ENCODE measurements at regions not wholly inside any gene's neighbourhood (a gene's known extent, or its start where the extent isn't known, plus 50 kb on each side); places are given as distances from the start of the nearest gene placed in this dataset.

- no peak overlapping the region for H3K4me3 ChIP-seq (ENCODE audit: low read depth in 1 of 2, low read length in 2 of 2)
- no peaks in the 10 kb centered on the region for H3K9me3 ChIP-seq (ENCODE audit: insufficient read depth, low read length, severe bottlenecking)
- H3K36me3 ChIP-seq (ENCODE audit: insufficient read depth, low read length), result no peaks in the 10 kb centered on the region
- no peaks in the 10 kb centered on the region for H3K27me3 ChIP-seq (ENCODE audit: insufficient read depth, low read length, poor library complexity)
- DNase-seq (no peak), ATAC-seq (ENCODE audit: insufficient read depth, low read depth) (no peak)
- no peaks in the 10 kb centered on the region for H3K79me2 ChIP-seq (ENCODE audit: insufficient read depth, low read length)
- no peak overlapping the region for H3K4me2 ChIP-seq (ENCODE audit: insufficient read depth, low read length)
- H4K20me1 ChIP-seq (ENCODE audit: insufficient read depth, low read length), result no peaks in the 10 kb centered on the region
- H3K9ac ChIP-seq (ENCODE audit: low read depth, low read length), result no peak overlapping the region
- no peak overlapping the region for H3K27ac ChIP-seq (ENCODE audit: low read length)
- TF ChIP-seq CTCF (IDR thresholded peaks at IDR 0.05; ENCODE audit: borderline replicate concordance, extremely low read depth, low read length, poor library complexity, severe bottlenecking) (no peak), EZH2 (IDR thresholded peaks at IDR 0.05; ENCODE audit: borderline replicate concordance, low read depth, low read length, severe bottlenecking) (no peak)
- no peaks in the 10 kb centered on the region for H3K4me1 ChIP-seq (ENCODE audit: insufficient read depth, low read length)
- no peak overlapping the region for H2AFZ ChIP-seq (ENCODE audit: low read depth, low read length)
Observed at GRCh38 chr13:34144142-34144541, 326.2 kb downstream of the RFC3 start.

GRCh38 chr13:34145061-34145460 lies 327.1 kb downstream of the RFC3 start:
- Histone ChIP-seq H3K9me3 (ENCODE audit: insufficient read depth, low read length, severe bottlenecking) (no peaks in the 10 kb centered on the region), H3K36me3 (ENCODE audit: insufficient read depth, low read length) (no peaks in the 10 kb centered on the region), H3K27ac (ENCODE audit: low read length) (no peak overlapping the region), H3K79me2 (ENCODE audit: insufficient read depth, low read length) (no peaks in the 10 kb centered on the region), H3K27me3 (ENCODE audit: insufficient read depth, low read length, poor library complexity) (no peaks in the 10 kb centered on the region), H4K20me1 (ENCODE audit: insufficient read depth, low read length) (no peaks in the 10 kb centered on the region), H3K4me3 (ENCODE audit: low read depth in 1 of 2, low read length in 2 of 2) (no peak overlapping the region), H3K4me2 (ENCODE audit: insufficient read depth, low read length) (no peak overlapping the region), H3K4me1 (ENCODE audit: insufficient read depth, low read length) (no peaks in the 10 kb centered on the region), H3K9ac (ENCODE audit: low read depth, low read length) (no peak overlapping the region), H2AFZ (ENCODE audit: low read depth, low read length) (no peak overlapping the region)
- ATAC-seq (ENCODE audit: insufficient read depth, low read depth) (no peak), DNase-seq (no peak)
- TF ChIP-seq EZH2 (IDR thresholded peaks at IDR 0.05; ENCODE audit: borderline replicate concordance, low read depth, low read length, severe bottlenecking) (no peak), CTCF (IDR thresholded peaks at IDR 0.05; ENCODE audit: borderline replicate concordance, extremely low read depth, low read length, poor library complexity, severe bottlenecking) (no peak)

- no peaks in the 10 kb centered on the region for H3K9me3 ChIP-seq (ENCODE audit: insufficient read depth, low read length, severe bottlenecking)
- TF ChIP-seq CTCF (IDR thresholded peaks at IDR 0.05; ENCODE audit: borderline replicate concordance, extremely low read depth, low read length, poor library complexity, severe bottlenecking) (no peak), EZH2 (IDR thresholded peaks at IDR 0.05; ENCODE audit: borderline replicate concordance, low read depth, low read length, severe bottlenecking) (no peak)
Observed at GRCh38 chr13:34148359-34148758, 330.4 kb downstream of the RFC3 start.

GRCh38 chr13:34151885-34152284 lies 333.9 kb downstream of the RFC3 start:
- peaks cover under 1% of the 10 kb centered on the region for H3K27me3 ChIP-seq (ENCODE audit: insufficient read depth, low read length, poor library complexity)
- H2AFZ ChIP-seq (ENCODE audit: low read depth, low read length), result no peak overlapping the region
- H3K79me2 ChIP-seq (ENCODE audit: insufficient read depth, low read length), result no peaks in the 10 kb centered on the region
- H3K4me3 ChIP-seq (ENCODE audit: low read depth in 1 of 2, low read length in 2 of 2), result no peak overlapping the region
- TF ChIP-seq EZH2 (IDR thresholded peaks at IDR 0.05; ENCODE audit: borderline replicate concordance, low read depth, low read length, severe bottlenecking) (no peak), CTCF (IDR thresholded peaks at IDR 0.05; ENCODE audit: borderline replicate concordance, extremely low read depth, low read length, poor library complexity, severe bottlenecking) (no peak)
- H3K9me3 ChIP-seq (ENCODE audit: insufficient read depth, low read length, severe bottlenecking), result no peaks in the 10 kb centered on the region
- H3K27ac ChIP-seq (ENCODE audit: low read length), result no peak overlapping the region
- no peak overlapping the region for H3K9ac ChIP-seq (ENCODE audit: low read depth, low read length)
- no peaks in the 10 kb centered on the region for H3K4me1 ChIP-seq (ENCODE audit: insufficient read depth, low read length)
- H3K36me3 ChIP-seq (ENCODE audit: insufficient read depth, low read length), result no peaks in the 10 kb centered on the region
- no peak for DNase-seq
- H4K20me1 ChIP-seq (ENCODE audit: insufficient read depth, low read length), result no peaks in the 10 kb centered on the region
- ATAC-seq (ENCODE audit: insufficient read depth, low read depth), result no peak
- no peak overlapping the region for H3K4me2 ChIP-seq (ENCODE audit: insufficient read depth, low read length)

More at GRCh38 chr13:34148359-34148758, 330.4 kb downstream of the RFC3 start:
- DNase-seq (no peak), ATAC-seq (ENCODE audit: insufficient read depth, low read depth) (no peak)
- Histone ChIP-seq H3K4me3 (ENCODE audit: low read depth in 1 of 2, low read length in 2 of 2) (no peak overlapping the region), H3K4me2 (ENCODE audit: insufficient read depth, low read length) (no peak overlapping the region), H3K27ac (ENCODE audit: low read length) (no peak overlapping the region), H3K27me3 (ENCODE audit: insufficient read depth, low read length, poor library complexity) (no peaks in the 10 kb centered on the region), H3K4me1 (ENCODE audit: insufficient read depth, low read length) (no peaks in the 10 kb centered on the region), H3K9ac (ENCODE audit: low read depth, low read length) (no peak overlapping the region), H3K36me3 (ENCODE audit: insufficient read depth, low read length) (no peaks in the 10 kb centered on the region), H4K20me1 (ENCODE audit: insufficient read depth, low read length) (no peaks in the 10 kb centered on the region), H3K79me2 (ENCODE audit: insufficient read depth, low read length) (no peaks in the 10 kb centered on the region), H2AFZ (ENCODE audit: low read depth, low read length) (no peak overlapping the region)

All from DND-41 (cell line).